GM19328 (cell line): ENCODE measurements at regions not wholly inside any gene's neighbourhood (a gene's known extent, or its start where the extent isn't known, plus 50 kb on each side); places are given as distances from the start of the nearest gene placed in this dataset.

ENCODE experiments used
- ATAC-seq: cut with Tn5 transposase; IDR thresholded peaks from one replicate; pipeline ENCODE4 v1.9.1; 2021; ENCODE audit warnings: mild to moderate bottlenecking, moderate library complexity; ENCODE audit not compliant: unreplicated experiment

- ATAC-seq = no peak
Observed at GRCh38 chr5:34529581-34530331, 126.4 kb upstream of the RAI14 start.

GRCh38 chr5:34530637-34531036 lies 125.5 kb upstream of the RAI14 start:
- no peak for ATAC-seq

- ATAC-seq = no peak
Observed at GRCh38 chr5:34531751-34532360, 124.3 kb upstream of the RAI14 start.

- ATAC-seq = peak; percentile 61
Observed at GRCh38 chr5:34533582-34534522, 122.3 kb upstream of the RAI14 start.

GRCh38 chr5:34534523-34535103 lies 121.5 kb upstream of the RAI14 start:
- ATAC-seq = no peak

- ATAC-seq = no peak
Observed at GRCh38 chr5:34535433-34535832, 120.7 kb upstream of the RAI14 start.

- ATAC-seq = no peak
Observed at GRCh38 chr5:34535944-34536623, 120.0 kb upstream of the RAI14 start.

GRCh38 chr5:34536699-34537098 lies 119.4 kb upstream of the RAI14 start:
- no peak for ATAC-seq

- ATAC-seq = no peak
Observed at GRCh38 chr5:34538026-34538672, 118.0 kb upstream of the RAI14 start.

- ATAC-seq = no peak
Observed at GRCh38 chr5:34539183-34539582, 116.9 kb upstream of the RAI14 start.

GRCh38 chr5:34541067-34541466 lies 115.1 kb upstream of the RAI14 start:
- no peak for ATAC-seq

- no peak for ATAC-seq
Observed at GRCh38 chr5:34542818-34543217, 113.3 kb upstream of the RAI14 start.

GRCh38 chr5:34543687-34544086 lies 112.4 kb upstream of the RAI14 start:
- ATAC-seq = no peak

- ATAC-seq = no peak
Observed at GRCh38 chr5:34544403-34544802, 111.7 kb upstream of the RAI14 start.

- ATAC-seq = no peak
Observed at GRCh38 chr5:34545164-34545563, 111.0 kb upstream of the RAI14 start.

GRCh38 chr5:34545626-34546025 lies 110.5 kb upstream of the RAI14 start:
- ATAC-seq = no peak

GRCh38 chr5:34547300-34548085 lies 108.6 kb upstream of the RAI14 start:
- no peak for ATAC-seq

- ATAC-seq = no peak
Observed at GRCh38 chr5:34548086-34548403, 108.1 kb upstream of the RAI14 start.

- ATAC-seq = no peak
Observed at GRCh38 chr5:34550247-34550646, 105.9 kb upstream of the RAI14 start.

GRCh38 chr5:34550964-34551363 lies 105.2 kb upstream of the RAI14 start:
- ATAC-seq = no peak
